Posterior vena cava (tissue), 2 donors: ENCODE measurements at regions not wholly inside any gene's neighbourhood (a gene's known extent, or its start where the extent isn't known, plus 50 kb on each side); places are given as distances from the start of the nearest gene placed in this dataset.

Experiments used
- DNase-seq: peaks from one replicate; pipeline ENCODE4 v3.0.0-alpha.2; 2020; ENCODE audit warnings: low spot score
- intact Hi-C, 2 donors: fragments of 100-400 bp; cut with DNase I; formaldehyde crosslinking; loops; one replicate each; pipeline versions ENCODE4 v1.14.1 to v1.14.2; 2022 to 2023
- donor health status: DM: yes; HTN: yes; CAD: no.
- donor health status: DM: yes; HTN: yes; CAD: no.

DNA sequence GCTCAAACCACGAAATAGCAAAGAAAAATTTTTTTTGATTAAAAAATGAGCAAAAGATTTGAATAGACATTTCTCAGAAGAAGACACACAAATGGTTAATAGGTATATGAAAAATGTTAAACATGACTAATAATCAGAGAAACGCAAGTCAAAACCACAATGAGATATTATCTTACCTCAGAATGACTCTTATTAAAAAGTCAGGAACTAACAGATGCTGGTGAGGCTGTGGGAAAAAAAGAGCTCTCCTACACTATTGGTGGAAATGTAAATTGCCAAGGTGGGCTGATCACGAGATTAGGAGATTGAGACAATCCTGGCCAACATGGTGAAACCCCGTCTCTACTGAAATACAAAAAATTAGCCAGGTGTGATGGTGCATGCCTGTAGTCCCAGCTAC, 315.5 kb upstream of the FLRT2 start:
- intact Hi-C loops, result no loop called here
- DNase-seq, result no peak

DNA sequence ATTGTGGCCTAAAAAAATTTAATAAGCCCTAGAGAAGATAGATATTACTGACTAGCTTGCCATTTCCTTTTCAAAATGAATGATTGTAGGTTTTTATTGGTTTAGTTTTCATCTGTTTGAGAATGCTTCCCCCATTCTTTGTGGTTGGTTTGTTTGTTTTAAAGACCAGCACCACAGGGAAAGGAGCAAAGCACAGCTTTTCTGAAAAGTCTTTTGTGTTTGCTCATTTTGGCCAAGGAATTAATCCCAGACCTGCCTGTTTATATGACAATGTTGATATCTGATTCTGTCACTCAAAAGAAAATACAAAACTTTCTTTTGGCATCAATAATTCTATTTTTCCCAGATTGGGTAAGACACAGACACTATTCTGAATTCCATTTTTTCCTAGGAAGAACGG, 312.5 kb upstream of the FLRT2 start:
- no peak for DNase-seq
- intact Hi-C loops, result no loop called here

DNA sequence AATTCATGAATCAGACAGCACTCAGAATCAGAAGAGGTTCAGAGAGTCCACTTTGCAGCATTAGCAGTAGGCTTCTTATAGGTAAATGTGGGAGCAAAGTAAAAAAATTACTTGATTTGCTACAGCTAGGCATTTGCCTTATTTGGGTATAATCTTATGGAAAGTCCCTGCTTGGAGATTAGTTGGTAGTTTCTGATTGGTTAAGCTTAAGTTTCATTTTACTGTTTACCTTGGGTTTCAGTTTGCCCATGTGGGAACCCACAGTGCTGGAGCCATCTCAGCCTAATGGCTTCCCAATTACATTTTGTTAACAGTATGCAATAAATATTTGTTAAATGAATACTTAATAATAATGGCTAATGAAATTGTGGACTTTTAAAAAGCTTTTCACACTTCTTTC, 311.0 kb upstream of the FLRT2 start:
- intact Hi-C loops, result no loop called here
- DNase-seq, result no peak

DNA sequence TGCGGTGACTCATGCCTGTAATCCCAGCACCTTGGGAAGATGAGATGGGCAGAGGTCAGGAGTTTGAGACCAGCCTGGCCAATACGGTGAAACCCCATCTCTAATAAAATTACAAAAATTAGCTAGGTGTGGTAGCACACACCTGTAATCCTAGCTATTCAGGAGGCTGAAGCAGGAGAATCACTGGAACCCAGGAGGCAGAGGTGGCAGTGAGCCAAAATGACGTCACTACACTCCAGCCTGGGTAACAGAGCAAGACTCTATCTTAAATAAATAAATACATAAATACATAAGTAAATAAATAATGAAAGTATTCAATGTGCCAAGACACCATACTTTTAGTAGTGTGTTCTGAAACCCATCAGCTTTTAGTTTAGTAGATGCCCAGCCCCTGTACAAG, 308.1 kb upstream of the FLRT2 start:
- DNase-seq, result no peak
- intact Hi-C loops, result no loop called here

DNA sequence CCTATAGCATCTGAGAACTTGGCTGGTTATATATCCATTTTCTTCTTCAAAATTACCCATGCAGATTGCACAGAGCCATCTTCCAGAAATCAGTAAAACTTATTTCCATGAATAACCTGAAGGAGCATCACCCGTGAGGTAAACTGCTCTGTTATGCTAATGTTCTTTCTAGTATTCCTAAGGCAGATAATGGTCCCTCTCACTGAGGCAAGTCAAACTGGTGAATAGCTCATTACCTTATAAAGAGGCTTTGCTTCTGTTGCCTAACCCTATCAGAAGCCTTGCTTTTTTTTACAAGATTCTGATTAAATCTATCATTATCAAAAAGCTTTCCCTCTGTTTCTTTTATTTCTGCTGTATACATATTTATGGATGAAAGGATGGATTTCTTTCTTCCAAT, 307.6 kb upstream of the FLRT2 start:
- intact Hi-C loops, result no loop called here
- DNase-seq, result no peak

DNA sequence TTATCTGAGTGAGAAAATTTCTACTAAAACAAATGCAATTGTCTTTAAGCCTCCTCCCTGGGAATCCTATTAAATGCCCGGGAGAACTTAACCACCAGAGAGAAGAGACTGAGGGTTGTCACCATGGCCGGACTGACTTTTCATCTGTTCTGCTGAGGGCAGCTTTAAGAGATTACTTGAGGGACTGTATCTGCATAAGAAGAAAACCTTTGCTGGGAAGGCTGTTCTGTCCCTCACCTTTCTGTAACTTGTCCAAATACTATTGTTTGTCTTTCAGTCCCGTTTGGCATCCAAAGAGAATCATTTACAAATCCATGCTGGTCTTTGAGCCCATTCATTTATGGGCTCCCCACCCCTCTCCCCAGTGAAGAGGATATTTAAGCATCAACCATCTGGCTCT, 306.3 kb upstream of the FLRT2 start:
- intact Hi-C loops, result no loop called here
- no peak for DNase-seq

DNA sequence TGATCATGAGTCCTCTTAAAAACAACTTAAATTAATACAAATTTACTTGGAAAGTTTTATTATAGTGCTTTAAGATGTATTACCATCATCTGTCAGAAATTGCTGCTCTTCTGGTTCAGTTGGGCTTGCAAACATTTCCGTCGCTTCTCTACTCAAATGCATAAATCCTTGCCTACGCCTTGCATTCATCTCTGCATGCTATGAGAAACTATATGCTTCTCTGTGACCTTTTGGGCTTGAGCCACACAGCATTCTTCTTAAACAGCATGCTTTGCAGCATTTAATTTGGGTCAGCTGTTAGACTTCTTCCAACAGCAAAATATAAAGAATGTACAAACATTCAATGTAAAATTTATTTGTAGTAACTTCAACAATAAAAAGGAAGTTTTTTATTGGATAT, 305.7 kb upstream of the FLRT2 start:
- intact Hi-C loops, result no loop called here
- DNase-seq, result no peak

DNA sequence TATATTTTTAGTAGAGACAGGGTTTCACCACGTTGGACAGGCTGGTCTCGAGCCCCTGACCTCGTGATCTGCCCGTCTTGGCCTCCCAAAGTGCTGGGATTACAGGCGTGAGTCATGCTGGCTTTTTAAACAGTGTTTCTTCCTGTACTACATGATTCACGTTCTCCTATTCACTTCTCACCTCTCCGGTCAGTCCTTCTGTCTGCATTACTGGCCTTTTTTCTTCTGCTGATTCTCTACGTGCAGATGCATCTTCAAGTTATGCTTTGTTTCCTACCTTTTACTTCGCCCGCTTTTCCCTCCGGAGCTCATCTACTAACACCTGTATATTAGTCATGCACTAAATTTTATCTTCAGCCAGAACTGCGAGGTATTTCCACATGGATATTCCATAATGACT, 296.2 kb upstream of the FLRT2 start:
- no peak for DNase-seq
- intact Hi-C loops, result no loop called here

DNA sequence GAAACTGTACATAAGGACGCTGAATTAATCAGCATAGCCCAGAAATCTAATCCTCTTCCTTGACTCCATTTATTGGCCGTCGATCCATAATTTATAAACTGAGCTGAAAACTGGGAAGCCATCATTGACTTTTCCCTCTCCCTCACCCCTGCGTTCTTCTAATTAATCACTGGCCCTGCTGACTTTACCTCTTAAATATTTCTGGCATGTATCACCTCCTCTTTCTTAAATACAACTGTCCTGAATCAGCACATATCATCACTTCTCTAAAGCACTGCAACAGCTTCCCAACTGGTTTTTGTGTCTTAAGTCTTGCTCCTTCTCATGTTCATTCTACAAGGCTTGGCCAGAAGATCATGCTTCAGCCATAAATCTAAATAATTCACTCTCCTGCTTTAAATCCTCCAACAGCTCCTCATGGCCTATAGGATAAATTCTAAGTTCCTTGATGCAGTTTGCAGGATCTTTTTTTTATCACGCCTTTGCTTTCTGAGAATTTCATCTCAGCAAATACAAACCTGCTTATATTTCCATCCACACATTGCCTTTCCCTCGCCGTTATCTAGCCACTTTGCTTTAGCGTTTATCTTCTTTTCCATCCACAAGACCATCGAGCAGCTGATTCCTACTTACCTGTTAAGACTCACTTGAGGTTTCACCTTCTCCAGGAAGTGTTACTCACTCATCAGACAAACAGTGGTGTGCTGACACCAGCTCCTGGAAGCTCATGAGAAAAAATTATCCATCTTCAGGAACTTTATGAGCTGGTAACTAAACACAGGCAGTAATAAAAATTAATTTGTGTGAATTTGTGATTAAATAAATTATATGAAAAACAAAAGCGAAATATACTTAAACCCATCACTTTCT, 295.6 kb upstream of the FLRT2 start:
- DNase-seq, result no peak
- intact Hi-C loops, result no loop called here

DNA sequence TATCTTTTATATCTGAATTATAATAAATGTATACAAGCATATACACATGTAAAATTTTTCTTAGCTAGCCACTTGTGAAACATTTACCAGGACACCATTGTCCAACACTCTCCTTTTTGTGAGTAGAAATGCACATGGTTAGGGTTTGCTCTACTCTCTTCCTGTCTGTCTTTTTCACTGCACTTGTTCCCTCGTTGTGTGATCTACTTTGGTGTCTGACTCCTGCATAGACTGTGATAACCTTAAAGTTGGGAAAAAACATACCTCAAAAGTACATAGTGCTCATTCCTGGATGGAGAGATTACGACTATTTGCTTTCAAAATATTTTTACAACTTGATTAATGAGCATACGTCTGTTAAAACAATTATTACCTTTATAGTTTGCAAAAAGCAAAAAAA, 294.1 kb upstream of the FLRT2 start:
- no peak for DNase-seq
- intact Hi-C loops, result no loop called here

DNA sequence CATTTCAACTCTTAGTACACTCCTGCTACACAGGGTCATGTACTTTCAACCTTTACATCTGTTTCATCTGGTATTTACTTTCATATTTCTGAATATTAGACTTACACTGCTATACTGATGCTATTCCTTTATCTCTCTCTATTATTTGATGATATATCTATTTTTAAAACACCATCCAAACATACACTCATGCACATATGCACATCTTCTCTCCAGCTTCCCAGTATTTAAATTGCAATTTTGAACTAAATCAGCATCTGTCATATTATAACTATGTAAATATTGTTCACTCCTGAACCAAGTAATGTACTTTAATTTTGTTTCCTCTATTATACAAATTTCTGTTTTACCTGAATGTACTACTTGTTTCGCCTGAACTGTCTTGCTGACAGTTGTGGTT, 293.6 kb upstream of the FLRT2 start:
- DNase-seq, result no peak
- intact Hi-C loops, result no loop called here

DNA sequence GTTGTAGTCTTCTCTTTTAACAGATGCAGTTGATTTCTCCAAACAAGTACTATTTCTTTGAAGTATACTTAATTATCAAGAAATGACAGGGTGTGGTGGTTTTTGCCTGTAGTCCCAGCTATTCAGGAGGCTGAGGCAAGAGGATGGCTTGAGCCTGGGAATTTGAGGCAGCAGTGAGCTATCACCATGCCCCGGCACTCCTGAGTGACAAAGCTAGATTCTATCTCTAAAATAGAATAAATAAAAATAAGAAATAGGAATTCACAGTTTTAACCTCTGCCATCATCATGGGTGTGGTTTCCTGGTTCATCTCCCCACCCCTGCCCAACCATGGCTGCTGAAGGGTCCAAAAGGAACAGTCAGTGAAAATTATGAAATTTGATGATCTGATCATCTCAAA, 290.2 kb upstream of the FLRT2 start:
- intact Hi-C loops, result no loop called here
- no peak for DNase-seq

DNA sequence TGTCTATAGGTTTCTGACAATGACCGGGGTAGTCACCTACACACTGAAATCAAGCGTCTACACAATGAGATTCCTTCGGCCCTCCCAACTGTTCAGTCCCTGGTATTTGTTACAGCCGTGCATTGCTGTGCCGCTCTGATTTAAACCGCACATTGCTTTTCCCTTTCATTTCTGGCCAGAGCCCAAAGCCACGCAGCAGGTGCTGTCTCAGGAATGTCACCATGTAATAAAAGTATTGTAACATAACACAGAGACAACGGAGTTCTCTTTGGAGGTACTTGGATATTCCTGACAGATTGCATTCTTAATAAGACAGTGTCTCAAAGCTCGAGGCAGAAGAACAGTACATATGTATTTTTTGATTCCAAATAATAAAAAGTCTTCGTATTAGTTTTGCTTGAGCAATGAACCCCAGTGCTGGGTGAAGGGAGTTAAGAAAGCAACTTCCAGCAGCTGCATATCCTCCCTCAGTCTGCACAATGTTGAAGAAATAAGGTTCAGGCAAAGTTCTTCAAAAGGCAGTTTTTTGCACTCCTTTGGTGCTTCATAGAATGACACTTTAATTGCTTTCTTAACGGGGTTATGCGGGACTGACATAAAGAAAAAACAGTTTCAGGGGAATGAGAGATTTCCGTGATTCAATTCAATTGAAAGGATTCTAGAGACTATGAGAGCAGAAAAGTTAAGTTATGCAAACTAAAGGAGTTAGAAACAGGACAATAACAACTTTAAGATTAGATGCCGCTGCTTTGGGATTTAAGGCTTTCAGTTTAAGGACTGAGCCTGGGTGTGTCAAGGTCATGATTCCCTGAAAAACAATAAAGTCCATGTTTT, 288.7 kb upstream of the FLRT2 start:
- intact Hi-C loops, result no loop called here
- DNase-seq, result no peak

DNA sequence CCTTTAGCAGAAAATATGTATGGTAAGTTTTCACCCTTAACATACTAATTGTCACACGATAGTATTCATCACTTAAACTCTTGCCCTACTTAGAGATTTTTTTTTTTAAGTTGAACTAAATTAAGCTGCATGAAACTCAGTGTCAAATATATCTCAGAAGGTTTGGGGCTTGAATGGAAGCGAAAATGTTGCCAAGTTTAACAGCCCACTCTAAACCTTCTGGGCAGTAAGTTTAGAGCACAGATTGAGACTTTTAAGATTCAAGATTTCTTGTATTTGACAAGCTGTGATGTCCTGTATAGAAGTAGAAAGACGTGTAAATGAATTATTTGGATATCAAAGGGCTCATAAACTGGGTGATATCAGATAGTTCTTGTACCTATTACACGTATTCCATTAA, 287.3 kb upstream of the FLRT2 start:
- DNase-seq, result no peak
- intact Hi-C loops, result no loop called here

DNA sequence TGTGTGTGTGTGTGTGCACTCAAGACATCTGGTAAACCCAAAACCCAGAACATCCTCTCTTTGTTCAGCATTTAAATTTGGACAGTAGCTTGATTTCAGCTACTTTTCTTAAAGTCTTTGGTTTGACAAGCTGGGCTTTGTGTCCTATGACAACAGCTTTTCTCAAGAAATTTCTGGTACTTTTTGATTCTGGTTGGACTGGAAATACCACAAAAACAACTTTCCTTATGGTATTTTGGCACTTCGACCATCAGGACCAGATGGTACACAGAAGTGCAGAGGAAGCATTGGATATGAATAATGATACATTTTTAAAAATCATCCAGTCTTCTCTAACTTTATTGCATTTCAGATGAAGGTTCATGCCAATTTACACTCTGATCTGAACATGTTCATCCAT, 286.6 kb upstream of the FLRT2 start:
- no peak for DNase-seq
- intact Hi-C loops, result no loop called here

DNA sequence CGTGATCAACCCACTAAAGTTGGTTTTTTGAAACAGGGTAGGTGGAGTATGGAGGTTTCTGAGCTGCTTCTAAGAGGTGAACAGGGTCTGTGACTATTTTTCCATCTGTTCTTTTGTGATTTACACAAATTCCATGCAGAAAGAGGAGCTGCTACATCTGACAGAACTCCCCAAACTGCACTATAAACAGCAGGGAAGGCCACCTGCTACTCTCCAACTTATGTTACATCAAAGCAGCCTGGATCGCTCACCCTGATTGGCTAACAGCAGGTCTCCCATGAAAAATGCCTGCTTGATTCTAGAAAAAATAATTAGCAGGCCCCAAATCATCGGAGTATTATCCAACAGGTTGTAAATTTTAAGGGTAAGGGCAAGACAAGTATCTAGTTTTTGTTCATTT, 282.9 kb upstream of the FLRT2 start:
- DNase-seq, result no peak
- intact Hi-C loops, result no loop called here

DNA sequence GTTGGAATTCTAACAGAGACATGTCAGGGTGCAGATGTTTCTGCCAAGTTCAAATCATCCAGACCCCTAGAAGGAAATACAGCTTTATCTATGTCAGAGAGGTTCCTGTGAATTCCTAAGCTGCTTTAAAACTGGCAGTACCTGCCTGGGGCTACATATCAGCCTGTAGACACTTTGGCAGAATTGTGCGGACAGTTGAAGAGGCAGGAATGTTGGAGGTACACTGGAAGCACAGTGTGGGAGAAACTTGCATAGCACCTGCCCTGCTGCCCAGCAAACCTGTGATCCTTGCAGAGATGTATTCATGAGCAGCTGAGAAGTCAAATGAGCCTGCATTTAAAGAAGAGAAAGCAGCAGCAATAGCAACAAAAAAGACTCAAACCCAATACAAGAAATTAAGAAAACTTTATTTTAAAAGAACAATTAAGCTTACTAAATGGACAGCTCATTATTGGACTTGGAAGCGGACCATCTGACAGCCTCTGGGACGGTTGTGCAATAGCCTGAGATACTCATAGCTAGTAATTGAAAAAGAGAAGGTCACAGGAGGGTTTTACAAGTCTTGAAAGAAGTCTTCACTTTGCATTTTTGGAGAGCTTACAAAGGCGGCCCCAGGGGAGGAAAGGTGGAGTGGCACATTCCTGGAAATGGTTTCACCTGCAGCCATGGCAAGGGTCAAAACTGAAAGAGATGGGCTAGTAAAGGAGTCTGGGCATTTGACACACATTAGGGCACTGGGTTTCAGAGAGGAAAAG, 280.9 kb upstream of the FLRT2 start:
- DNase-seq, result no peak
- intact Hi-C loops, result no loop called here

DNA sequence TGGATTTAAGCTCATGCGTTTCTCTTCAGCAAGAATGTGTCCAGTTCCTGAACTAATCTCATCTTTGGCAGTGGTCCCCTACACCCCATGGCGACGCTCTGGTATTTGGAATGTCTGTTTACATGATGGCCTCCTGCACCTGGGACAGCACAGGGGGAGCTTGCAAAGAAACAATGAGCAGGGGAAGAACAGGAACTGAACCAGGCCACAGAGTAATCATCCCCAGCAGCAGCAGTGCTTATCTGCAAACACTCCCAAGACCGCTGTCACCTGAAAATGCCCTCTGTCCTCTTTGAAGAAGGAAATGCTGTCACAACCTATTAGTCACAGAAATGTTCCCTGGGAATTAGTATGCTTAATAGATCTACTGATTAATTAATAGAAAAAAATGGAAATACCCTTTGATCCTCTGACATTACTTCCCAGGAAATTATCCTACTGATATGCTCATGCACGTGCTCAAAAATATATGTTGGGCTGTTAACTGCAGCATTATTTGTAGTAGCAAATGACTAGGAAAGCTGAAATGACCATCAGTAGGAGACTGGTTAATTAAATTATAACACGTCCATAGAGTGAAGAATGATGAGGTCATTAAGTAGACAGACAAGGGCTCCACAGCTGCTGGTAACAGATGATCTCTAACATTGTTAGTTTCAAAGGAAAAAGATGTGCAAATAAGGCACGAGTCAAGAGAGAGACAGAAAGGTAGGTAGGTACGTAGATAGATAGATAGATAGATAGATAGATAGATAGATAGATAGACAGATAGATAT, 279.3 kb upstream of the FLRT2 start:
- intact Hi-C loops, result no loop called here
- DNase-seq, result no peak

DNA sequence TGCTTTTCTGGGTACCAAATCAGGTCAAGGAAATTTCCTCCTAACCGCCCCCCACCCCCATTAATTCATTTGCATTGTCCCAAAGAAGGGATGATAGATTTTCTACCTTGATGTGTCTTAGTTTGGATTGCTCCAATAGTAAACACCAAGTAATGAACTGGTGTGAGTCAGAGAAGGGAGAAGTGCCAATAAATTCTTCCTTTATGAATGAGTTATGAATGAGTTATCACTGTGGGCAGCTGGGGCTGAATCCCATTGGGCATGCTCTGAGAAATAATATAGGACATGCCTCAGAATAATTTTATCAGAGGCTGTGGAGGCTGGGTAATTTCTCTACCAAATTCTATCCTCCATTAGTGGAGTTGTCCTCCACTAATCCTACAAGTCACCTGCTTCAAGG, 277.9 kb upstream of the FLRT2 start:
- DNase-seq, result no peak
- intact Hi-C loops, result no loop called here

DNA sequence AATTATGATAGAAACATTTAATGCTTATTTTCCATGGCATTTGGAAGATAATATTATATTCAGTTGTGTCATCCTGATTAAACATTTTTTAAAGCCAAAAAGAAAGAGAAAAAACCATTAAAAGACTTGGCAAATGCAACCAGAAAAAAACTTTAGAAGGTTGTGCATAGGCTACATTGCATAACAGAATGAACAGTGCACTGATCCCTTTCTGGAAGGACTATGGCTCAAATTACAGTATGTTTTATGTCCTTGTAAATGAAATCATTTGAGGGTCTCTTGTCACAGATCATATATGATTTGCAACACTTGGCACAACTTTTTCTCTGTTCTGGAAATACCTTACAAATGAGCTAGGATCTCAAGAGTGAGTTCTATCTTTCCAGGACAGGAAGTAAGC, 275.2 kb upstream of the FLRT2 start:
- DNase-seq, result no peak
- intact Hi-C loops, result no loop called here
